ENCODE measurements at regions not wholly inside any gene's neighbourhood (a gene's known extent, or its start where the extent isn't known, plus 50 kb on each side); places are given as distances from the start of the nearest gene placed in this dataset.

DNA sequence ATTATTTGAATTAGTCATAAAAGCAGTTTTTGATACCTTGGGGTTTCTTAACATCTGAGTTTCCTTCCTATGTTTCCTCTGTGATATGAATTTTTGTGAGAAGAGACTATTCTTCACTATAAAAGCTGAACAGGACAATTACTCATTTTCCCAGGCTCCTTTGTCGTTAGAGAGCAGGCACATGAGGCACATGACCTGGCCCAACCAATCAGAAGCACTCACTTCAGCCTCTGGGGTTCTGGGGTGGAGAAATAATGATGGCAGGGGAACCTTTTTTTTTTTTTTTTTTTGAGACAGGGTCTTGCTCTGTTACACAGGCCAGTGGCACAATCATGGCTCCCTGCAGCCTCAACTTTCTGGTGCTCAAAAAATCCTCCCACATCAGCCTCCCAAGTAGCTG lies 145.5 kb upstream of the ASIC2 start:
- Mint-ChIP-seq H3K9me3 (peaks cover 6% of the 10 kb centered on the region), H3K27me3 (peaks cover 7% of the 10 kb centered on the region), H3K27ac (no peak overlapping the region), H3K36me3 (ENCODE audit: low read depth) (no peaks in the 10 kb centered on the region), H3K4me1 (ENCODE audit: low read depth) (no peaks in the 10 kb centered on the region), H3K4me3 (no peak overlapping the region)
- DNase-seq, result no peak

DNA sequence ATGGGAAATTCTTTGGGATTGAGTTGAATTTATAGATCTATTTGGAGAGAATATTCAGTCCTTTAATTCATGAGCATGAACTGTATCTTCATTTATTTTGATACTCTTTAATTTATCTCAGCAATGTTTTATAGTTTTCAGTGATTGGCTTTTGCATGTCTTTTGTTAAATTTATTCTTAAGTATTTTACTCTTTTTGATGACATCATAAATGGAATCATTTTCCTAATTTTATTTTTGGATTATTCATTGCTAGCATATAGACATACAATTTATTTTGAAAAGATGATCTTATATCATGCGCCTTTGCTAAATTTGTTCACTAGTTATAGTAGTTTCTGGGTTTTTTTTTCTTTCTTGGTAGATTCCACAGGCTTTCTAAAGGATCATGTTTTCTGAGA lies 149.2 kb upstream of the ASIC2 start:
- Mint-ChIP-seq H3K4me3 (no peak overlapping the region), H3K4me1 (ENCODE audit: low read depth) (no peaks in the 10 kb centered on the region), H3K27me3 (peaks cover 3% of the 10 kb centered on the region), H3K9me3 (peaks cover 6% of the 10 kb centered on the region), H3K36me3 (ENCODE audit: low read depth) (no peaks in the 10 kb centered on the region), H3K27ac (no peak overlapping the region)
- no peak for DNase-seq

DNA sequence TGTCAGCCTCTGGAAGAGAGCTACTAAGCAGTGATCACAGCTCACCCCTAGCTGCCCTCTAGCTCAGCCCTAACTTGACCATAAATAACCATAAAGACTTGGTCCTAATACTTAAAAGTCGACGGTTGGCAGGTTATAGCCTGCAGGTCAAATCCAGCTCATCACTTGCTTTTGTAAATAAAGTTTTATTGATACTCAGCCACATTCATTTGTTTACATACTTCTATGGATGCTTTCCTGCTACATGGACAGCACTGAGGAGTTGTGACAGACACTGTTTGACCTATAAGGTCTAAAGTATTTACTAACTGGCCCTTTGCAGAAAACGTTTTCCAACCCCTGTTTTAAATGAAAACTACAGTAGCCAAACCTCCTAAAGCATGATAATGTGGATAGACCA lies 151.6 kb upstream of the ASIC2 start:
- Mint-ChIP-seq H3K27me3 (peaks cover 3% of the 10 kb centered on the region), H3K36me3 (ENCODE audit: low read depth) (no peaks in the 10 kb centered on the region), H3K9me3 (peaks cover 8% of the 10 kb centered on the region), H3K4me1 (ENCODE audit: low read depth) (no peaks in the 10 kb centered on the region), H3K27ac (no peak overlapping the region), H3K4me3 (no peak overlapping the region)
- no peak for DNase-seq

DNA sequence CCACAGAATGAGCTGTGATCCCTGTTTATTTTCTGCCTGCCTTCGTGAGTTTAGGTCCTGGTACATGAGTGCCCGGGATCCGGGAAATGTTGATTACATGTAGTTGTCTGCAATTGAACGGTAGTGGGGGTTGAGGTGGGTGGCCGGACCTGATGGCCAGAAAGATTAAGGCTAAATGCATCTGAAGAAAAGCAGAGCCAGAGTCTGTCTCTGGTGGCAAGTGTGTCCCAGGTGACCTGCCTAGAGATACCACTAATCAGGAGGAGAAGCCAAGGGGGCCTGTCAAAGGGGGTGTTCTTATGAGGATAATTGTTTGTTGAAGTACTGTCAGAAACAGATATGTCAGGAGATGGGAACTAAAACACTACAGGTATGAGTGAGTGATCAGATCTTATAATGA lies 154.0 kb upstream of the ASIC2 start:
- Mint-ChIP-seq H3K27me3 (peaks cover 9% of the 10 kb centered on the region), H3K9me3 (peaks cover 8% of the 10 kb centered on the region), H3K27ac (no peak overlapping the region), H3K4me1 (ENCODE audit: low read depth) (no peaks in the 10 kb centered on the region), H3K36me3 (ENCODE audit: low read depth) (no peaks in the 10 kb centered on the region), H3K4me3 (no peak overlapping the region)
- DNase-seq, result no peak

DNA sequence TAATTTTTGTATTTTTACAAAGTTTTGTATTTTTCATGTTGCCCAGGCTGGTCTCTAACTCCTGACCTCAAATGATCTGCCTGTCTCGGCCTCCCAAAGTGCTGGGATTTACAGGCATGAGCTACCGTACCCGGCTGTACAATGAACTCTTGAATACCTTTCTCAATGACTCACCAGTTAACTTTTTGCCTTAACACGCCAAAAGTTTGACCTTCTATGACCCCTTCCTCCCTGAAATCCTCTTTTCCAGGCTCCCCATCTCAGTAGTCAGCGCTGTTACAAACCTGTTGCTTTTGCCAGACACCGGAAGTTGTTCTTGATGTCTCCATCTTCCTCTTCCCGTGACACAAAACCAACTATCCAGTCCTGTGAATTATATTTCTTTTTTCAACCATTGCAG lies 158.1 kb upstream of the ASIC2 start:
- no peak for DNase-seq
- Mint-ChIP-seq H3K4me3 (no peak overlapping the region), H3K27me3 (peaks cover 15% of the 10 kb centered on the region), H3K9me3 (peaks cover 2% of the 10 kb centered on the region), H3K4me1 (ENCODE audit: low read depth) (no peaks in the 10 kb centered on the region), H3K27ac (no peak overlapping the region), H3K36me3 (ENCODE audit: low read depth) (no peaks in the 10 kb centered on the region)

DNA sequence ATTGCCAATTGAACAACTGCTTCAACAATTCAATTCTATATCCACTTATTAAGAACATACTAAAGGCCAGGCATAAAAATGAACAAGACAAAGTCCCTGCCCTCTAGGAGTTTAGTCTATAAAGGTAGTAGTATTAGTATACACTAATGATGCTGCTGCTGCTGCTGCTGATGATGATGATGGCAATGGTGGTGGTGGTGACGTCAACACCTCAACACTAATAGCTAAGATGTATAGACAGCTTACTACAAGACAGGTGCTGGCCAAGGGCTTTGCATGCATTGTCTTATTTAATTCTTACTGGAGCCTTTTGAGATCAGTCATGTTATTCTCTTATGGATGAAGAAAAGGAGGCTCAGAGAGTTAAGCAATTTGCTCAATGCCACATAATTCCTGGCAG lies 164.4 kb upstream of the ASIC2 start:
- Mint-ChIP-seq H3K27me3 (peaks cover 30% of the 10 kb centered on the region), H3K4me3 (no peak overlapping the region), H3K36me3 (ENCODE audit: low read depth) (no peaks in the 10 kb centered on the region), H3K4me1 (ENCODE audit: low read depth) (no peaks in the 10 kb centered on the region), H3K27ac (no peak overlapping the region), H3K9me3 (no peaks in the 10 kb centered on the region)
- DNase-seq, result no peak

DNA sequence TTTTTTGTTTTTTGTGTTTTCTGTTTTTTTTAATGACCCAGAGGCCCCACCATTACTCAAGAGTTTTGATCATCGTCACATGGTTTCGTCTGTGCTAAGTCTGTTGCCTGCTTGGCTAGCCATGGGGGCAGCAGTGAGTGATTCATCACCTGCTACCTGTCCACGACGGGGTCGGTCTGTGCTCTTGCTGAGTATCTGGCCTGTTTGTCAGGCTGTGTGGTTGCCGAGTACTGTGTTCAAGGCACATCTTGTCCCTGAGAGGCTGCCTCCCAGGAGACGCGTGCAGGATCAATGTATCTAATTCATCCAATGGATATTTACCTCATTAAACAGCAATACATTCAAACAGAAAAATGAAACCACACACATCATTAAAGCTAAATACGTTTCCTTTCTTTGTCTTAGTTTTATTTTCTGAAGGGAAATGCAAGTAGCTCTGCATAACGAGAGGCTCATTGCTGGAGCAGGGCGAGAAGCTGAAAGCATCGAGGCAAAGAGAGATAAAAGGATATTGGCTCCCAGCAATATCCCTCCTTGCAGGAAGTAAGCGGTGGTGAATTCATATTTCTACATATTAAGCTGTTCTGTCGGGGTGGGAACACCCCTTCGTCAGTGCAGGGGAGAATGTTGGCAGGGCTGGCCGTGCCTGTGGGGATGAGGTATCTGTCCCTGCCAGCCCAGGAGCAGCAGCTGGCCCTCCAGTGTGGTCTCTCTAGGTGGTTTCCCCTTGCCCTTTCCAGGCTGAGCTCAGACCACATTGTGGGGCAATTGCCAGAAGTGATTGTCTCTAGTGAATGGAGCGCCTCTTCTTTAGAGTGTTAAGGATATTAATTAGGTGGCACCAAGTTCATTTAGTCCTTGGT lies 166.2 kb upstream of the ASIC2 start:
- no peaks in the 10 kb centered on the region for H3K9me3 Mint-ChIP-seq
- H3K4me3 Mint-ChIP-seq, result no peak overlapping the region
- no peak for DNase-seq
- no peaks in the 10 kb centered on the region for H3K36me3 Mint-ChIP-seq (ENCODE audit: low read depth)
- H3K27me3 Mint-ChIP-seq, result peaks cover 25% of the 10 kb centered on the region
- H3K27ac Mint-ChIP-seq, result no peak overlapping the region
- H3K4me1 Mint-ChIP-seq (ENCODE audit: low read depth), result no peaks in the 10 kb centered on the region

DNA sequence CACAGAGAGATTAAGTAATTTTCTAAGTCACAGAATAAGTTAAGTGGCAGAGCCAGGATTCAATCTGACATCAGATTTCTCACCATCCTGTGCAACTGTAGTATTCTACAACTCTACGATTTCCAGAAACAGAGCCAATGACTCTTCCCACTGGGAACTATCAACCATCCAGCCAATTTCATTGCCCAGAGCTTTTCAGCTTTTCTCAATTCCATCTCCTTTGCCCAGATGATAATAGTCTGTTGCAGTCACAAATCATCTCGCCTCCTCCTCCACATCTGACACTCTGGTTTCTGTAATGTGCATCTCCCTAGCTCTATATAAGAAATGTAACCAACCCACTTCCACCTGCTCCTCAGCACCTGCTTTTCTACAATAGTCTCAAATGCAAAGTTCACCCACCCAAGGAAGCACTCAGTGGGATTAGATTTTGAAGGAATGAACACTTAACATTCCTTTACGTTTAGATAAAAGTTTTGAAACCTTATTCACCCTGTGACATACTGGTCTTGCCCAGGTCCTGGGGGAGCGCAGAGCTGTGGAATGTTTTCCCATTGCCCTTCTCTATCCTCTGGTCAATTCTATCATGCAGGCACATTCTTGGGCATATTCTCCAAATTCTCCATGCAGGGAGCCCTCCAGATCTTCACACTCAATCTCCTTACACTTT lies 167.8 kb upstream of the ASIC2 start:
- no peaks in the 10 kb centered on the region for H3K4me1 Mint-ChIP-seq (ENCODE audit: low read depth)
- H3K9me3 Mint-ChIP-seq, result no peaks in the 10 kb centered on the region
- H3K27me3 Mint-ChIP-seq, result peaks cover 28% of the 10 kb centered on the region
- H3K36me3 Mint-ChIP-seq (ENCODE audit: low read depth), result no peaks in the 10 kb centered on the region
- no peak overlapping the region for H3K4me3 Mint-ChIP-seq
- no peak for DNase-seq
- no peak overlapping the region for H3K27ac Mint-ChIP-seq

DNA sequence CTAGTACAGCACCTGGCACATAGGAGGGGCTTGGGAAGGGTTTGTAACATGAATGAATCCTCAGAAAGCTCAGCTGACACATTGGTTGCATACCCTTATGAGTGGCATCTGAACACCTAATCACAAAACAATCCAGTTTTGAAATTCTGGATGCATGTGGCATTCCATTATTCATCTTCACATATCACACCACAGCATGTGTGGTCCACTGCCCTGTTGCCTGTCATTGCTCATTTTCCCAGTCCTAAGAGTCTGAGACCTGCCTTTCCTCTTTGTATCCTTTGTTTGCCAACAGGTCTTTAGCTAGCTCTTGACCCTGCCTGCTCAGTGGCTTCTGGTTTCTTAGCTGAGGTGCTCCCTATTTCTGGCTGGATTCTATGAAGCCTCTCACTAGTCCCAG lies 170.8 kb upstream of the ASIC2 start:
- H3K4me1 Mint-ChIP-seq (ENCODE audit: low read depth), result no peaks in the 10 kb centered on the region
- H3K27ac Mint-ChIP-seq, result no peak overlapping the region
- H3K27me3 Mint-ChIP-seq, result peaks cover 13% of the 10 kb centered on the region
- no peak for DNase-seq
- no peak overlapping the region for H3K4me3 Mint-ChIP-seq
- no peaks in the 10 kb centered on the region for H3K9me3 Mint-ChIP-seq
- H3K36me3 Mint-ChIP-seq (ENCODE audit: low read depth), result no peaks in the 10 kb centered on the region

DNA sequence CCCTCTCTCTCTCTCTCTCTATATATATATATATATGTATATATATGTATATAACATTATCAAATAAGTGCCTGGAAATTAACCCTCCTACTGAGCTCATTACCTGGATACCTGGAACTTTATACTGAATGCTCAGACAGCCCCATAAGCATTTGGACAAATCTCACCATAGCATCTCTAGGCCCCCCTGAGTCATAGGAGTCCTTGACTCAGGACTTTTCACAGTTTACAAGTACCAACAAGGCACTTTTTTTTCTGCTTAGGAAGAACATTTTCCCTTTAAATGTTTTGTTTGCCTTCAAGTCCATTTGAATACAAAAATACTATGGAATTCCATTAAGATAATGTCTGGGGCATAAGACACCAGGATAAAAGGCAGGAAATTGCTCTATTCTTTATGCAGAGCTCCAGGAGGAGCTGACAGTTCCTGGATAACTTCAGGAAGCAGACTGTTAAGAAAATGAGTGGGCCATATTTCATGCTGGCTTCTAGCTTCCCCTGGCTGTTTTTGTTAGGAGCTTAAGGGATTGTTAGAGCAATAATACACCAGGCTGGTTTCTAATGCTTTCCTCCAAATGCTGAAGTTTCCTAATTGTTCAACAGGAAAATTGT lies 171.7 kb upstream of the ASIC2 start:
- Mint-ChIP-seq H3K27ac (no peak overlapping the region), H3K36me3 (ENCODE audit: low read depth) (no peaks in the 10 kb centered on the region), H3K27me3 (peaks cover 10% of the 10 kb centered on the region), H3K4me3 (no peak overlapping the region), H3K4me1 (ENCODE audit: low read depth) (no peaks in the 10 kb centered on the region), H3K9me3 (no peaks in the 10 kb centered on the region)
- no peak for DNase-seq

DNA sequence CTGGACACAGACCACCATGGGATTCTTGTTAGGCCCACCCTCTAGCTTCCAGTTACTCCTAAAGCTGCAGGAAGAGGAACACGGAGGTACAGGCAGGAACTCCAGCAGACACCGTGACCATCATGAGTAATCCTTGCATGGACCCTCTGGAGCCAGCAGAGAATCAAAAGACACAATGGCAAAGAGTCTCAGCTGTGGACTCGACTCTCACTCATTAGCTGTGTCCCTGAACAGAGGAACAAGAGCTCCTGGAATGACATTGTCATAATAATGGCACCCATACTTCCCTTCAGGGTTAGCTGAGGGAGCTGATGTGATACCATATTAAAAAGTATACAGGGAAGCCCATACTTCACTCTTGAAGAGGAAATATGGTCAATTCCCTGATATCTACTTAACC lies 176.3 kb upstream of the ASIC2 start:
- H3K4me3 Mint-ChIP-seq, result no peak overlapping the region
- no peaks in the 10 kb centered on the region for H3K9me3 Mint-ChIP-seq
- H3K27me3 Mint-ChIP-seq, result peaks cover 5% of the 10 kb centered on the region
- H3K27ac Mint-ChIP-seq, result no peak overlapping the region
- no peaks in the 10 kb centered on the region for H3K4me1 Mint-ChIP-seq (ENCODE audit: low read depth)
- no peaks in the 10 kb centered on the region for H3K36me3 Mint-ChIP-seq (ENCODE audit: low read depth)
- DNase-seq, result no peak

DNA sequence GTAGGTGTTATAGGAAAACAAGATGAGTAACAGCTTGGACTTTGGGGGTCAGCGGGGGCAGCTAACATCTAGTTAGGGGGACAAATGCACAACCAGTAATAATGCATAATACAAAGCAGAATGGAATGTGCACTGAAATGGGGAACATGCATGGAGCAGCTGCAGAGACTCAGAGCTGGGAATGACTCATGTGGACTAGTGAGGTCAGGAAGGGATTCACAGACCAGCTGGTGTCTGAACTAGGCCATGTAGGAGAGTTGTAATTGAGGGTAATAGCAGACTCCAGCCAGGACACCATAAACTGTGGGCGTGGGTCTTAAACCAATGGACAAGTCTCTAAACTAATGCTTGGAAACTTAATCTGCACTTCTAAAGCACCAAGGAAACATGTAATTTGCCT lies 176.8 kb upstream of the ASIC2 start:
- Mint-ChIP-seq H3K4me1 (ENCODE audit: low read depth) (no peaks in the 10 kb centered on the region), H3K36me3 (ENCODE audit: low read depth) (no peaks in the 10 kb centered on the region), H3K27ac (no peak overlapping the region), H3K4me3 (no peak overlapping the region), H3K27me3 (peaks cover 5% of the 10 kb centered on the region), H3K9me3 (no peaks in the 10 kb centered on the region)
- DNase-seq, result no peak

DNA sequence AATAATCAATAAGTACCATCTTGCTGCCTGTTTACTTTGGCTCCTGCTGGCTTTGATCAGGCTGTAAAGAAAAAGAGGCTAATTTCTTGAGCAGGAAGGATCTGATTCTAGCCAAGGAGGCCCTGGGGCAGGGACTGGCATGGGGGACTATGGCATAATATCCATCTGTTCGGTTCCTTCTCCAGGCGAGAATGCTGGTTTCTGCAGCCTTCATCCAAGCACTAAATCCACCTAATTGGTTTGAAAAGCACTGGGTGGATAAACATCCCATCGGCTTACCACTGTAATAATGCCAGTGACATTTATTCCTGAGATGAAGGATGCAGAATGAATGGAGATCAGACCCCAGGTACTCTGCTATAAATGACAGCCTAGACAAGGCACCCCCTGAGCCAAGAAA lies 180.0 kb upstream of the ASIC2 start:
- Mint-ChIP-seq H3K27me3 (peaks cover 4% of the 10 kb centered on the region), H3K4me3 (no peak overlapping the region), H3K36me3 (ENCODE audit: low read depth) (no peaks in the 10 kb centered on the region), H3K9me3 (no peaks in the 10 kb centered on the region), H3K27ac (no peak overlapping the region), H3K4me1 (ENCODE audit: low read depth) (no peaks in the 10 kb centered on the region)
- no peak for DNase-seq

DNA sequence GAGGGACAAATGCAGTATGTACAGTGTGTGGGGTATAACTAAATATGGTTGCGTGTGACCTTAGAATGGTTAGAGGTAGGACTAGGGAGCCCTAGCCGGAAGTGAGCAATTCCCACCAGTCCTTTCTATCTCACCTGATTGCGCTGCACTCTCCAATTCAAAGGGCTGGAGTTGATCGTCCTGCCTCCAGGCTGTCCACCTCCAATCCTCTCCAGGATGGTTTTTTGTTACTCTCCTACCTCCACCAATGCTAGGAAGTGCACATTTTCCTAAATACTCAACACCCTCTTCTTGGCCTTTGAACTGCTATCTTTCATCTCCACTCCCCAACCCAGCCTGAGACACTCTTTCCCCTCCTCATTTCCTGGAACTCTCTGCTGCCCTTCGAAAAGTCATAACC lies 181.7 kb upstream of the ASIC2 start:
- Mint-ChIP-seq H3K4me1 (ENCODE audit: low read depth) (no peaks in the 10 kb centered on the region), H3K9me3 (no peaks in the 10 kb centered on the region), H3K27ac (no peak overlapping the region), H3K36me3 (ENCODE audit: low read depth) (no peaks in the 10 kb centered on the region), H3K4me3 (no peak overlapping the region), H3K27me3 (peaks cover 4% of the 10 kb centered on the region)
- DNase-seq, result no peak

DNA sequence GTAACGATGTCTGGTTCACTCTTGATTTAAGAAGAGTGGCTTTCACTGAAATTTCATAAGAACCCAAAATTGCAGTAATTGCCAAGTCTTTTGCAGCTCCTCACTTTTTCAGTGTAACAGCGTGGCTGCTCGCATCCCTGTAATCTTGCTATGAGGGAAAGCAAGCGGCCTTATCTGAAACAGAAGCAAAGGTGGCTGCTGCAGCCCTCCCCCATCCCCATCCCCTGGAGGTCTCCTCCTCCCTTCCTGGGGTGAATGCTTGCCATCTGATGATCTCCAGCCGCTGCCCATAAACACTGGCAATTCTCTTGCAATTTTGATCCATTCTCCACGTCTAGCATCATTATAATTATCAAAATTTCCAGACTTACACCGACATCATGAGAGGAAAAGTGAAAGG lies 182.5 kb upstream of the ASIC2 start:
- peaks cover 4% of the 10 kb centered on the region for H3K27me3 Mint-ChIP-seq
- H3K27ac Mint-ChIP-seq, result no peak overlapping the region
- no peak for DNase-seq
- no peaks in the 10 kb centered on the region for H3K4me1 Mint-ChIP-seq (ENCODE audit: low read depth)
- H3K9me3 Mint-ChIP-seq, result no peaks in the 10 kb centered on the region
- no peak overlapping the region for H3K4me3 Mint-ChIP-seq
- no peaks in the 10 kb centered on the region for H3K36me3 Mint-ChIP-seq (ENCODE audit: low read depth)
